Mesothelial cell of epicardium (in vitro differentiated cells): ENCODE measurements at regions not wholly inside any gene's neighbourhood (a gene's known extent, or its start where the extent isn't known, plus 50 kb on each side); places are given as distances from the start of the nearest gene placed in this dataset.
"Not testable (repeated sequence)": the region's sequence is repeated elsewhere in the genome, so short reads cannot be mapped to it uniquely, and the experiment has no call there.

Source experiments
- DNase-seq, 2 experiments: peaks; one replicate each; pipeline ENCODE4 v3.0.0; 2021; ENCODE audit warnings: low spot score in 2 of 2; ENCODE audit not compliant: unreplicated experiment in 2 of 2
- H3K27ac Mint-ChIP-seq: 2 replicates; pipeline ENCODE4 v1.8.0; 2021; ENCODE audit warnings: mixed read lengths
- H3K27me3 Mint-ChIP-seq: 2 replicates; pipeline ENCODE4 v1.8.0; 2021; ENCODE audit warnings: low read depth, mixed read lengths
- H3K36me3 Mint-ChIP-seq: 2 replicates; pipeline ENCODE4 v1.8.0; 2021; ENCODE audit warnings: mixed read lengths
- H3K4me1 Mint-ChIP-seq: 2 replicates; pipeline ENCODE4 v1.8.0; 2021; ENCODE audit warnings: mixed read lengths
- H3K4me3 Mint-ChIP-seq: 2 replicates; pipeline ENCODE4 v1.8.0; 2021; ENCODE audit warnings: mild to moderate bottlenecking, moderate library complexity, mixed read lengths
- H3K9me3 Mint-ChIP-seq: 2 replicates; pipeline ENCODE4 v1.8.0; 2021; ENCODE audit warnings: mixed read lengths
- CTCF ChIP-seq: fragments of 200-600 bp; sonication (generic); IDR thresholded peaks from one replicate; pipeline ENCODE4 v1.5.0; 2021; ENCODE audit warnings: antibody characterized with exemption; ENCODE audit not compliant: unreplicated experiment

- no peak for DNase-seq
- Mint-ChIP-seq H3K4me3 (no peak overlapping the region), H3K27me3 (no peaks in the 10 kb centered on the region), H3K9me3 (peaks cover 38% of the 10 kb centered on the region), H3K36me3 (peaks cover 10% of the 10 kb centered on the region), H3K27ac (no peak overlapping the region), H3K4me1 (no peaks in the 10 kb centered on the region)
- no peak for TF ChIP-seq CTCF
Measured at GRCh38 chr1:232744847-232745246, 60.4 kb upstream of the MAP10 start.

GRCh38 chr1:232745698-232746097 lies 59.5 kb upstream of the MAP10 start:
- not testable (repeated sequence) for H3K4me1 Mint-ChIP-seq, H3K4me3 Mint-ChIP-seq, H3K27me3 Mint-ChIP-seq, H3K27ac Mint-ChIP-seq, DNase-seq
- Mint-ChIP-seq H3K9me3 (peaks cover 35% of the 10 kb centered on the region), H3K36me3 (peaks cover 10% of the 10 kb centered on the region)

- TF ChIP-seq CTCF = no peak
- H3K4me1 Mint-ChIP-seq = no peaks in the 10 kb centered on the region
- H3K27ac Mint-ChIP-seq = no peak overlapping the region
- no peak for DNase-seq
- peaks cover 38% of the 10 kb centered on the region for H3K9me3 Mint-ChIP-seq
- H3K36me3 Mint-ChIP-seq = peaks cover 10% of the 10 kb centered on the region
- H3K27me3 Mint-ChIP-seq = no peaks in the 10 kb centered on the region
- H3K4me3 Mint-ChIP-seq = no peak overlapping the region
Measured at GRCh38 chr1:232748910-232749368, 56.3 kb upstream of the MAP10 start.

GRCh38 chr1:232751393-232752140 lies 53.6 kb upstream of the MAP10 start:
- H3K9me3 Mint-ChIP-seq = peaks cover 29% of the 10 kb centered on the region
- H3K27me3 Mint-ChIP-seq = no peaks in the 10 kb centered on the region

GRCh38 chr1:232752365-232752764 lies 52.9 kb upstream of the MAP10 start:
- no peaks in the 10 kb centered on the region for H3K4me1 Mint-ChIP-seq
- no peak overlapping the region for H3K27ac Mint-ChIP-seq
- peaks cover 10% of the 10 kb centered on the region for H3K36me3 Mint-ChIP-seq
- H3K9me3 Mint-ChIP-seq = peaks cover 22% of the 10 kb centered on the region
- DNase-seq = no peak
- no peak for TF ChIP-seq CTCF
- H3K27me3 Mint-ChIP-seq = no peaks in the 10 kb centered on the region
- no peak overlapping the region for H3K4me3 Mint-ChIP-seq

More at GRCh38 chr1:232751393-232752140, 53.6 kb upstream of the MAP10 start:
- no peak for TF ChIP-seq CTCF
- no peak overlapping the region for H3K27ac Mint-ChIP-seq
- DNase-seq = no peak
- no peaks in the 10 kb centered on the region for H3K4me1 Mint-ChIP-seq
- H3K4me3 Mint-ChIP-seq = no peak overlapping the region
- peaks cover 10% of the 10 kb centered on the region for H3K36me3 Mint-ChIP-seq

GRCh38 chr1:232754930-232755329 lies 50.3 kb upstream of the MAP10 start:
- Mint-ChIP-seq H3K9me3 (peaks cover 4% of the 10 kb centered on the region), H3K4me3 (no peak overlapping the region), H3K4me1 (no peaks in the 10 kb centered on the region), H3K27ac (no peak overlapping the region), H3K36me3 (no peaks in the 10 kb centered on the region), H3K27me3 (no peaks in the 10 kb centered on the region)
- DNase-seq = no peak
- no peak for TF ChIP-seq CTCF
